HuH-7.5 (cell line): ENCODE measurements at regions not wholly inside any gene's neighbourhood (a gene's known extent, or its start where the extent isn't known, plus 50 kb on each side); places are given as distances from the start of the nearest gene placed in this dataset.
"Not testable (repeated sequence)": the region's sequence is repeated elsewhere in the genome, so short reads cannot be mapped to it uniquely, and the experiment has no call there.

Source experiments
- DNase-seq: peaks from one replicate; pipeline ENCODE4 v3.0.0; 2011; ENCODE audit warnings: low spot score

DNA sequence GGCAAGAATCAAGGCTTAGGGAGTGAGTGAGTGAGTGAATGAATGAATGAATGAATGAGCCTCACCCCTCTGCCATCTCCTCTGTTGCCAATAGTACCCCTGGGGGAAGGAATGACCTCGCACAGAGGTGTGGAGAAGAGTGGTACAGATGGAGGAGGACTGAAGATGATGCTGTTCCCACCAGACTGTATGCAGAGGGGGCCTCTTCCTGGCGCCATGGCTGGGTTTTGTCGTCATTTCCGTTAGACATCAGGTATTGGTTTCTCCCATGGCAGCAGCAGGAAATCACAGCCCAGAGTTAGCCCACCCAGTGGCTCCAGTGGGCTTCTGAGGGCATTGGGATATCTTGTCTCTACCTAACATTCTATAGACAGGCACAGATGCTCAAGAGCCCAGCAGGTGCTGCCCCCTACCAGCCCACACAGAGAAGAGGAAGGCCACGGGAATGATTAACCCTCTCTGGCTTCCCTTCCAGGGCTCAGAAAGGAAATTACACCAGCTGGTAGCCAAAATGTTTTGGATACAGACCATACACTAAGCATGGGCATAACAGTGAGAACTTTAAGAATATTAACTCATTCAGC is 109.8 kb upstream of the SLC6A11 start:
- DNase-seq, result peak; percentile 60

DNA sequence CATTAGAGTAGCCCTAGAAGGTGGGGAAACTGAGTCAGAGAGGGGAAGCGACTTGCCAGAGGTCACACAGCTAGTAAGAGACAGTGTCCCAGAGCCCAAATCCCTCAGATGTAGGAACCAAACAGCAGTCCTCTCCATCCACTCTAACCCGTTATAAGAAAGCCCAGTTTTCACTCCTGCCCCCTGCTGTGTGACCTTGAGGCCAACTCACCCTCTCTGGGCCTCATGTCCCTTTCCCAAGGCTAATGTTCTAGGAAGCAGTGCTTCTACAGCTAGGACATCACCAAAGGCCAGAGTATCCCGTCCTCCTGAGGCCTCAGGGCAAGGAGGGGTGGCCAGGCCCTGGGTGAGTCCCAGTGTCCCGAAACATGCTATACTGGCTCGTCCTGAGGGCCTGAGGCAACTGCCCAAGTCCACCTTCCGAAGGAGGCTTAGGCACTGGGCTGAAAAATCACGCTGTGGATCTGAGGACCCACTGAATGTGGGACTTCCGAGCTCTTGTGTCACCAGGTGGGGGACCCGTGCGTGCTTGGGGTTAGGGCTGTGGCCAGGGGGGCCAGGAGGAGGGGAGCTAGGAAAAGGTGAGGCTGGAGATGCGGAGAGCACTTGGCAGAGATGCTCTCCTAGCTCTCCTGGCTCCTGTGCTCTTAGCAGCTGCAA is 109.2 kb upstream of the SLC6A11 start:
- DNase-seq, result no peak

DNA sequence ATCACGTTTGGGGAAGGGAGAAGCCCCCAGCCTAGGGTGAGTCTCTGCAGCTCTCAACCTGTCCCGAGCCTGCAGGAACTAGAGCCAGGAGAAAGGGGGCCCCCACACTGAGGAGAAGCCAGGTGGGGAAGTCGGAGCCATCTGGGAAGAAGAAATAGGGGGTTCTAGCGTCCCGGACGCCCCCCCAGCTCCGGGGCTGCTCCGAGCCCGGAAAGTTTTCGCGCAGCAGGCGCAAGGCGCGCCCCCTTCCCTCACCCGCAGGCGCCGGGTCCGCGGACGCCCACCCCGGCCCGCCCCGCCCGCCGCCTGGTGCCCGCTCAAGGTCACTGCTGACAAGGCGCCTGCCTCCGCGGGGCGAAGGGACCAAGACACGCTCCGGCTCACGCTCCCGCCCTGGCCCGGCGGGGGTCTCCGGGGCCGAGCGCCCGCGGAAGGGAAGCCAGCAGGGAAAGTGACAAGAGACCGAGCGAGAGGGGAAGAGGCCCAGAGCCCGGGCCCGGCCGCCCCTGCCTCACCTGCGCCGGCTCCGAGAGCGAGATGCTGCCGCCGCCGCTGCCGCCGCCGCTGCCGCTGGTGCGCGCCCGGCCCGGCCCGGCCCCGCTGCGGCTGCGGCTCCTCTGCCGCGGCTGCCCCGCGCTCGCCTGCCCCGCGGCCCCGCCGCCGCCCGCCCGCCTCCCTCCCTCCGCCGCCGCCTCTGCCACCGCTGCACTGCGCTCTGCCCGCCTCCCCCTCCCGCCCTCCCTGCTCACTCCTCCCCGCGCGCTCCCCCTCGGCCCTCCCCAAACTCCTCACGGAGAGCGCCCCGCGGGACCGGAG is 108.4 kb upstream of the SLC6A11 start:
- DNase-seq, result peak; percentile 44

DNA sequence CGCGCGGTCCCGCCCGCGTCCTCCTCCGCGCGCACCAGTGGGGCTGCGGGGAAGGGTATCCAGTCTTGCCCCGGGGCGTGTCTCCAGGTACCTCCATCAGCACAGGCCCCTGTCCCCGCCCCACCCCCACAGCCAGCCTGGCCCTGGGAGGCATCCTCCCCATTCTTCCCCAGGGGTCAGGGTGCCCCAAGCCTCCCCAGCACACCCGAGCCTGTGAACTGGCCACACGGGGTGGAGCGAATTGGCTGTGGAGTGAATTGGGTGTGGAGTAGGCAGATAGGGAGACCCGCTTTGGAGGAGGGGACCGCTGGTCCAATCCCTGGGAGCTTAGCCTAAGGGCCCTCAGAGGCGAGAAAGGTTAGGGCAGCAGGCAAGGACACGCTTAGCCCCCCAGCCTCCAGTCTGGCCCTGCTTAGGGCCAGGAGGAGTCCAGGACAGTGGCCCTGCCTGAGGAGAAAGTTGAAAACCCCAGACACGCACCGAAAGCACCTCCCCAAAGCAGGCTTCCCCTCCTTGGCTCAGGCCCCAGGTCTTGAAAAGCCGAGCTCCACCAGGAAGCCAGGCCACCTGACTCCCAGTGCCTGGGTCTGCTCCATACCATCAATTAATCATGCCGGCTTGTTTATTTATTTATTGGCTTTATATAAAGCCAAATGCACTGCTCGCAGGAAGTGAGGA is 107.7 kb upstream of the SLC6A11 start:
- no peak for DNase-seq

DNA sequence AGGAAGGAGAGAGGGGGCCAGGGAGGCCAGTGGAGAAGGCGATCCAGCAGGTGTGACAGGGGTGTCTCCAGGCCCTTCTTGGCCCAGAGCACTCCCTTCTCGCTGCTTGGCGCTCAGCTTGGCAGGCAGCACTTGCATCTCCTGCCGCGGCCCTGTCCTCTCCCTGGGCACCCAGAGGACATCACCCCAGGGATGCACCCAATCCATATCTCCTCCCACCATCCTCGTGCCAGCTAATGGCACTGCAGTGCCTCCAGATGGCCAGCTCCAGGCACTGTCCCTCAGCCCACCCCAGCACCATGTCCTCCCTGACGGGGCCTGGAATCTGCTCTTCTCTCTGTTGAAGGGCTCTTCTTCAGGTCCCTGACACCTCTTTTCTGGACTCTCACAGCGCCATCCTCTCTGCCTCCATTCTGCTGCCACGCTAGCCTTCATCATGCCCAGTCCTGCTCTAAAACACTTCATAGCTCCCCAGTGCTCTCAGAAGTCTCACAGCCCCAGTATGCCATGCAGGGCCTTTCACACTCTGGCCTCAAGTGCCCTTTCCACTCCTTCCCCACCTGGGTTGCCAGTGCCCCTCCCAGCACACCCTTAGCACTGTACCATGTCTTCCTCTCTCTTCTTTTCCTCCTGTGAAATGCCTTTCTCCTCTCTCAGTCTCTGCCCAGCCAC is 106.8 kb upstream of the SLC6A11 start:
- peak; percentile 52 for DNase-seq

DNA sequence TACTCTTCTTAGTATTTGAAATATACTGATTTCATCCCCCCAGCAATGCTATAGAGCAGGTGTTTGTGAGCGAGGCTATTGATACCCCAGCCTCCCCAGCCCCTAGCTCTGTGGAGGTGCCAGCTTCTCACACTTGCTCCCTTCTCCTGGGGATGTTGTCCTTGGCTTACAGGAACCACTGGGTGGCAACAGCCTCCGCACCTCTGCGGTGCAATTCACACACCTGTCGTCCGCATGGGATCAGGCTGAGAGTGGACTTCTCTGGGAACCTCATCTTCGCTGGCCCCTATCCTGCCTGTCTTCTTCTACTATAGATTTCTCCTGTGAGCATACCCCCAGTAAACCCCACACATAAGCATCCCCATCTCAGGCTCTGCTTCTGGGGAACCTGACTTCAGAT is 103.9 kb upstream of the SLC6A11 start:
- DNase-seq, result peak; percentile 3

DNA sequence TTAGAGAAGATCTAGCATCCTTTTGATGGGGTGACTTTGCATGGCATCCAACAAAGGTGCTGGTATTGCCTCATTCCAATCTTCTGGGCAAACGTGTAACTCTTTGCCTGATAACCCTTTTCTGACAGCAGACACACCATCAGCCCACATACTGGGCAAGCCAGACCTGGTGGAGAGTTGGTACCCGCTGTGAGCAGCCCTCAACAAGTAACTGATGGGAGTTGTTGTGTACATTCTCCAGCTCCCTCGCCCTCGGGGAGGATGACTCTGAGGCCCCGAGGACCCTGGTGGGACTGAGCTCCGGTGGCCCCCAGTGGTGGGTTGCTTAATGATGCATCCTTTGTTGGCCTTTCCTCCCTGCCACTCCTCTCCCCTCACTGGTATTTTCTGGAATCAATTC is 102.4 kb upstream of the SLC6A11 start:
- DNase-seq, result no peak

DNA sequence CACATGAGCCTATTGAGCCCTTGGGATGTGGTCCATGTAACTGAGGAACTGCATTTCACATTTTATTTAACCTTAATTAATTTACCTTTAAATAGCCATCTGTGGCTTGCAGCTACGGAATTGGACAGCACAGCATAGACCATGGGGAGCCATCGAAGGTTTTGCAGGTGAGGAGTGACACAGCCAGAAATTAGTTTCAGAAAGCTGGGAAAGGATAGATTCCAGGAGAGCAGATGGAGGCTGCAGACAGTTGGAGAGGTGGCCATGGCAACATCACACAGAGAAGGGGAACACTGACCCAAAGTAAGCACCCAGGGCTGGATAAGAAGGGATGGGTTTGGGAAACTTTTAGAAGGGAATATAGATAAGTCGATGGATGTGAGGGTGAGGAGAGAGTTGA is 100.1 kb upstream of the SLC6A11 start:
- DNase-seq, result no peak

DNA sequence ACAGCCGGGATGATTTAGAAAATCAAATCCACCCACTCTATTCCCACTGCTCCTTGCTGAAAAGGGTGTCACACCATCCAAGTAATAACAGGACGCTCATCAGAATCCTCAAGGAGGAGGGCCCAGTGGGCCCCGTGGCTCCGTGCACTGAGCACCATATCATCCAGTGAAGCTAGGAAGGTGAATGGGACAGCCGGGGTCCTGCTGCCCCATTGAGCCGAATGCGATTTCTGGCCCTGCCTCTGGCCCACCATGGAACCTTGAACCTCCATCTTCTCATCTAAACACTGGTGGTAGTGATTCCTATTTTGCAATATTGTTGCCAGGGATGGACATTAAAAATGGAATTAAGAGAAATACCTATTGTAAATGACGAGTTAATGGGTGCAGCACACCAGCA is 99.1 kb upstream of the SLC6A11 start:
- no peak for DNase-seq

DNA sequence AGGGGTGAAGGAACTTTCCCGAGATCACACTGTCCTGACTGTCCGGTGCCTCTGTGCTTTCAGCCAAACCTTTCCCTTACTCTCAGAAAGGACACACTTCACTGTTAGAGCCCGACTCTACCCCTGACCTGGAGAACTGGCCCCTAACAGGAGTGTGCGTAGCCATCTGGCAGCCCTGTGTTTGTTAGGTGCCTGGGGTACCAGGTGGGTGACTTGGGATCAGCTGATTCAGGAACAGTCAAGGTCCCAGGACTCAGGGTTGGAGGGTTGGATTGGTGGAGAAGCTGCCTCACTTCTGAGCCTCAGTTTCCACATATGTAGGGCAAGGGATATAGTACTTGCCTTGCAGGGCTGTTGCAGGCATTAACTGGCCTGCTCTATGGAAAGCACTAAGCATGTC is 98.3 kb upstream of the SLC6A11 start:
- no peak for DNase-seq

DNA sequence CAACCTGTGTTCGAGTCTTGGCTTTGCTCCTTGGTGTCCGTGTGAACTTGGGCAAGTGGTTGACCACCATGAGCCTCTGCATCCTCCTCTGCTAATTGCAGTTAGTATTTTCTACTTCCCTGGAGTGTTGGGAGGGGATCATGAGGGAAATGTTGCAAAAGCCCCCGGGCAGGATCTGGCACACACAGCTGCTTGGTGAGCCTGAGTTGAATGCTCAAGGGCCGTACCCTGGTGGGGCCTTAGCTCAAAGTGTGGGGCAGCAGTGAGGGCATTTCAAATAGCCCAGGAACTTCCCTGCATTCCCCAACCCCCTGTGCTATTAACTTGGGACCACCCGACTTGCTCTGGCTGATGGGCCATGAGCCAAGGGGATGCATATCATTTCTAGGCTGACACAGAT is 94.9 kb upstream of the SLC6A11 start:
- DNase-seq, result no peak

DNA sequence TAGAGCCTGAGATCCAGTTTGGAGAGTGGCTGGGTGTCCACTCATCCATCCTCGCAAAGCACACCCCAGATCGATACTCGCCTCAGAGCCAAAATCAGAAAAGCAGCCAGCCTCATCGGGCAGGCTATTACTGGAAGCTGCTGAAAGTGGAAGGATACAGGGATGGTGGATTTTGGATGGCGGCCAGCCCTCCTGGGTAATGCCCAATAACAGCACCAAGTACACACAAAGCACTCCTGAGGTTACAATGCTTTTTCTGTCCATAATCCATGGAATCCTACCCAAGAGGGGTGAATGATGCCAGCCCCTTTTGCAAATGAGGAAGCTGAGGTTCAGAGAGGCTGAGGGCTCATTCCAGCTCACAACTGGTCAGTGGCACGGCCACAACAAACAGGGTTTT is 93.1 kb upstream of the SLC6A11 start:
- DNase-seq, result no peak

DNA sequence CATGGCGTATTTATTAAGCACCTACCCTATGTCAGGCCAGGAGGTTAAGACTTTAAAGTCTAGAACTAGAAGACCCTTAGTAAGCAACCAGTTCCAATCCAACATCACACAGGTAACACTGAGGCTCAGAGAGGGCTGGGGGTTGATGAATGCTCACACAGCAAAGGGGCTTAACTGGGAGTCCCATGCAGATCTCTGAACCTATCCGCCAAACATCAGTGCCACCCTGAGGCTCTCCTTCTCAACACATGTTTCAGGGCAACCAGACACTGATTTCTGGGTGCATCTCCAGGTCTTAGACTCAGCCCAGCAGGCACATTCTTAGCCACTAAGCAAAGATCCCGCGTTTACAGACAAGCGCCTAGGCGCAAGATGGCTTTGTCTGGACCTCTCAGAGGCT is 92.0 kb upstream of the SLC6A11 start:
- no peak for DNase-seq

DNA sequence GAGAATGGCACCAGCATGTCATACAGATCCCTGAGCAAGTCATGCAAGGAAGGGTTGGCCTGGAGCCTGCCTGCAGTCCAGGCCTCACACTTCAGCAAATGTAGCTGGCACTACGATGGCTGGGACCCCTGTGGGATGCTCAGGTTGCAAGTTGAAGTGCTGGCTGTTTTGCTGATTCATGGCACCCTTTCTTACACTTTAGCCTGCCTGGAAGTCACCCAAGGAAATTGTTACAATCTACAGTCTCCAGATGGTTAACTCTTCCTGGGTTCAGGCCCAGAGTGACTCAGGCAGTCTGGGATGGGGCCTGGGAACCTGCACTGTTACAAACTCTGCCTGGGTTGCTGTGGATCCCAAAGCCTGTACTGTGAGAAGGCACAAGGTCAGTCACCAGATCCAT is 91.0 kb upstream of the SLC6A11 start:
- DNase-seq, result no peak

DNA sequence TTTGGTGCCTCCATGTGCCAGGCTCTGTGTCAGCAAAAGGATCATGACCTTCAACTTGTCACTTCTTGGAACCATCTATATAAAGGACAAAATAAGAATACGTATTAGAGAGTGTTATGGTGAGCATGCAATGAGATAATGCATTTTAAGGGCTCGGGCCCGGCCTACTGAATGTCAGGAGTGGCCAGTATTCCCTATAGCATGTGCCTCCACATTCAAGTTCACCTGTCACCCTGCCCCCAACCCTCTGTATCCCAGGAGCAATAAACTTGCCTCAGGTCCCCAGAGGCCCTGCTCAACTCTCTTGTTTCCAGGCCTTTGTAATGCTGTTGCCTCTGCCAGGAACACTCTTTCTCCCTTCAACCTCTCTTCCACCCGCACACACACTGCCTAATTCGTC is 90.2 kb upstream of the SLC6A11 start:
- DNase-seq, result no peak

DNA sequence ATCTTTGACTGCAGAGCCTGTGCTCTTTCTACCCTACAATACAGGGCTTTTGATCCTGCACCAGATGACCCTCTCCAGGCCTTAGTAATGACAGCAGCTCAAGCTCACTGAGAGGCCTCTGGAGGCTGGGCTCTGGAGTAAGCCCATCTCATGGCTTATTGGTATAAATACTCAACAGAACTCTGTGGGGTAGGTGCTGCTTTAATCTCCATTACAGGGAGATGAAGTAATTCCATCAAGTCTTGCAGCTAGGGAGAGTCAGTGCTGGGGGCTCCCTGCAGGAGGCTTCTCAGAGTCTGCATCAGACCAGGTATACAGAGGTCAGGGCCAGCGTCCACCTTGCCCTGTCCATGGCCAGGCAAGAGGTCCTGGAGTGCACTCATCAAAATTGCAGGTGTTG is 89.2 kb upstream of the SLC6A11 start:
- no peak for DNase-seq

DNA sequence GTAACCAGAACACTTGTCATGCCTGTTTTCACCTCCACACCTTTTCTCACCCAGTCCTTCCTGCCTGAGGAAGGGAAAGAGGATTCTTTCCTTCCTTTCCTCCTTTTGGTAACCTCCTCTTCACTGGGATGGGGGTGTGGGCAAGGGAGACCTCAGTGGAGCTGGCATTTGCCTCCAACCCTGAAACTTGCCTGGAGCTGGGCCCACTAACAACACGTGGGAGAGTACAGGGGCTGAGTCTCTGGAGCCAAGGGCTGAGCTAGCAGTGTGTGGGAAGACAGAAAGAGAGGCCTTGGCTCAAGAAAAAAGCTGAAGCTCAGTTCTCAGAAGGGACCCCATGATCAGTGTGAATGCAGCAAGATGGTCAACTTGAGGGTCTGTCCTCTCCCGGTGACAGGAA is 86.6 kb upstream of the SLC6A11 start:
- no peak for DNase-seq

DNA sequence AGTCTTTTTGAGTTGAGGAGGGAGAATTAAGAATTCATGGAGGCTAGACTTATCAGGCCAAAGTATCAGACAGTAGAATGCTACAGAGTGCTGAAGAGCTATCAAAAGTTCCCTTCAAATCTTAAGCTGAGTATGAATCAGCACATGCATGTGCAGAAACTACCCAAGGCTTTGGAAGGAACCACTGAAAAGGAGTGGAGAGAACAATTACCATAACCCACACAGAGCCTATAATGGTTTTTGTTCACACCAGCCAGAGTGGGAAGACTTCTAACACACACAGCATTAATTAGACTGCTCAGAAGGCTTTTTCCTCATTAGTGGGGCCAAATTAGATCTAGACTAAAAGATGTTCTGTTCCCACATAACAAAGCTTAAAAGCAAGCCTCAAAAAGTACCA is 83.7 kb upstream of the SLC6A11 start:
- DNase-seq, result no peak

DNA sequence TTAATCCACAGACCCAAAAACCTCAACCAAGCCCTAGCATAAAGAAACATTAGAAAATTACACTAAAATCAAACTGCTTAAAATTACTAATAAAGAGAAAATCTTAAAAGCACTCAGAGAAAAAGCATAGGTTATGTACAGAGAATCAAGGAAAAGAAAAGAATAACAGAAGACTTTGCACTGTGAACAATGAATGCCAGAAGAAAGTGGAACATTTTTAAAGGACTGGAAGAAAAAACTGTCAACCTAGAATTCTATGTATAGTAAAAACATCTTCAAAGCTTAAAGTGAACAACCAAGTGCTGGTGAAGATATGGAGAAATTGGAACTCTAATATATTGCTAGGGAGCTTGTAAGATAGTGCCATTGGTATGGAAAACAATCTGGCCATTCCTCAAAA is 82.7 kb upstream of the SLC6A11 start:
- no peak for DNase-seq

DNA sequence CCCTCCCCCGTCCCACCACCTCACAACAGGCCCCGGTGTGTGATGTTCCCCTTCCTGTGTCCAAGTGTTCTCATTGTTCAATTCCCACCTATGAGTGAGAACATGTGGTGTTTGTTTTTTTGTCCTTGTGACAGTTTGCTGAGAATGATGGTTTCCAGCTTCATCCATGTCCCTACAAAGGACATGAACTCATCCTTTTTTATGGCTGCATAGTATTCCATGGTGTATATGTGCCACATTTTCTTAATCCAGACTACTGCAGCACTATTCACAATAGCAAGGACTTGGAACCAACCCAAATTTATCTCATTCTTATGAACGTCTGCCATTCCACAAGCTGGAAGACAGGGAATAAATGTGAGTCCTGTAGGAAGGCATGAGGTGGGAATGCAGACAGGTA is 79.6 kb upstream of the SLC6A11 start:
- not testable (repeated sequence) for DNase-seq

DNA sequence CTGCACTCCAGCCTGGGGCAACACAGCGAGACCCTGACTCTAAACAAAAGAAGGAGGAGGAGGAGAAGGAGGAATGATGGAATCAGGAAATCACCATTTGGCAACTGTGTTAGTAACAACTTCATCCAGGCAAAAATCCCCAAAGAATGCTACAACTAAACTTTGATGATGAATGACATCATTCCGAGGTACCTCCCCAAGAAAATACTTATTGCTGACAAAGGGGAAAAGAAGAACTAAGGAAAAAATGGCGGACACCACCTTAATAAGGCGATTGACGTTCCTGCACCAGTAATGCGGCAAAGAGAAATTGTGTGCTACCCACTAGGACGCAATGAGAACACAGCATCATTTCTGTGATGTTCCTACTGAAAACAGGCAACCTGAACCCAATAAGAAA is 78.2 kb upstream of the SLC6A11 start:
- DNase-seq, result no peak

DNA sequence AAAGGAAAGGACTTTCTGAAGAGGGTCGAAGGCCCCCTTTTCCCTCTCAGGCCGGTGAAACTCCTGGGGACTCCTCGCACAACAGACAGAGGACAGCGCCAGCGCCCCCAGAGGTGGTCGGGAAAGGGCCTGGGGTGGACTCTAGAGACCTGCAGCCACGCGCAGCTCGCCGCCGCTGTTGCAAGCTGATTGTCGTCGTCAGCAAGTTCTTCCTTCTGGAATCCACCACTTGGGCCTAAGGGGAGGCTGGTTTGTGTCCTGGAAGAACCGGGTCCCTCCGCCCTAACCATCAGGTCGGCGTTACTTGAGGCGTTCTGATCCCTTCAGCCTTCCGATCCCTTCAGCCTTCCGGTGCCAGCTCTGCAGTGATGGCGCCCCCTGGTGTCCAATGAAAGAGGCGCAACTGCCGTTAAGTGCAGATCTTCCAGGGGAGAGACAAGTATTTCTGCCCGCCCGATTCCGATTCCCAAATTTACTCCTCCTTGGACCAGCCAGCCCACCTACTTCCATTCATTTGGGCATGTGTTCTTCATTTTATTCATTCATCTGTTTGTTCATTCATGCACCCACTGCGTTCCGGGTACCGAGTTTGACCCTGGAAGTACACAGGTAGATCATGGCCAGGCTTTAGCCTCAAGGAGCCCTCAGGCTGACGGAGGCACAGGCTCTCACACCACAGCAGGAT is 77.2 kb upstream of the SLC6A11 start:
- peak; percentile 73 for DNase-seq
